GM12878 (cell line): ENCODE measurements at regions not wholly inside any gene's neighbourhood (a gene's known extent, or its start where the extent isn't known, plus 50 kb on each side); places are given as distances from the start of the nearest gene placed in this dataset.

Source experiments
- ATAC-seq: fragments of 200-7000 bp; cut with Tn5 transposase; 3 replicates; pipeline ENCODE4 v1.9.1; 2020; ENCODE audit warnings: mild to moderate bottlenecking, moderate library complexity
- BruUV-seq: library from RNA; stranded (reverse); fragments of 400-500 nt; replicated peaks from 2 replicates; lab custom pipeline; 2021; lab: Mats Ljungman, UMichigan
- CTCF ChIA-PET: fragments of 300-600 bp; sonication (Branson Sonifier 250); formaldehyde crosslinking; extraction: SDS; loops from one replicate; lab custom pipeline; 2021; ENCODE audit warnings: inconsistent platforms; lab: Yijun Ruan, JAX
- POLR2A ChIA-PET: fragments of 350-600 bp; formaldehyde crosslinking; extraction: SDS; loops from one replicate; lab custom pipeline; 2021; ENCODE audit warnings: inconsistent platforms; lab: Charles Lee
- RAD21 ChIA-PET: fragments of 300-600 bp; sonication (Branson Sonifier 250); formaldehyde crosslinking; loops from one replicate; lab custom pipeline; 2023; ENCODE audit warnings: antibody characterized with exemption; ENCODE audit not compliant: unreplicated experiment; lab: Charles Lee
- SMC1A ChIA-PET: fragments of 300-600 bp; sonication (Branson Sonifier 250); formaldehyde crosslinking; loops from one replicate; lab custom pipeline; 2023; ENCODE audit not compliant: unreplicated experiment, uncharacterized antibody; lab: Charles Lee
- DNase-seq: peaks from one replicate; pipeline ENCODE4 v3.0.0-alpha.2; 2011; ENCODE audit warnings: low read depth, low spot score
- FAIRE-seq: peaks from 3 replicates; lab custom pipeline; 2011; peaks lifted over from hg19 to GRCh38; lab: Jason Lieb, UNC
- H2AFZ ChIP-seq: 2 replicates; pipeline ENCODE4 v1.6.0; 2011; ENCODE audit warnings: low read depth, low read length, control low read depth; ENCODE audit not compliant: control insufficient read depth
- H3K27ac ChIP-seq: 2 replicates; pipeline ENCODE4 v1.5.1; 2011; ENCODE audit warnings: control low read depth; ENCODE audit not compliant: control insufficient read depth, insufficient read depth
- H3K27me3 ChIP-seq, 2 experiments: replicated peaks in 1 of 2; 2 replicates each; pipeline versions ENCODE4 v1.6.0 to v1.6.1; 2011; ENCODE audit warnings: low read length in 1 of 2; ENCODE audit not compliant: control insufficient read depth in 2 of 2, insufficient read depth in 2 of 2
- H3K36me3 ChIP-seq, 2 experiments: 2 replicates each; pipeline ENCODE4 v1.5.1; 2011; ENCODE audit warnings: low read length in 1 of 2; ENCODE audit not compliant: control insufficient read depth in 2 of 2, insufficient read depth in 2 of 2
- H3K4me1 ChIP-seq: 2 replicates; pipeline ENCODE4 v1.6.1; 2011; ENCODE audit warnings: mild to moderate bottlenecking, low read length, moderate library complexity, mixed read lengths; ENCODE audit not compliant: control insufficient read depth, insufficient read depth
- H3K4me2 ChIP-seq: 2 replicates; pipeline ENCODE4 v1.6.0; 2011; ENCODE audit warnings: control low read depth; ENCODE audit not compliant: control insufficient read depth, insufficient read depth
- H3K4me3 ChIP-seq: fragments of 200-600 bp; sonication (generic); 2 replicates; pipeline ENCODE4 v1.5.1; 2016
- H3K79me2 ChIP-seq: 2 replicates; pipeline ENCODE4 v1.6.0; 2011; ENCODE audit warnings: low read length; ENCODE audit not compliant: control insufficient read depth, insufficient read depth
- H3K9ac ChIP-seq: 2 replicates; pipeline ENCODE4 v1.8.0; 2011; ENCODE audit warnings: low read length, control low read depth, mixed read lengths; ENCODE audit not compliant: control insufficient read depth, insufficient read depth
- H3K9me3 ChIP-seq: replicated peaks from 3 replicates; pipeline ENCODE4 v1.5.1; 2011; ENCODE audit warnings: mild to moderate bottlenecking, low read length; ENCODE audit not compliant: control insufficient read depth, insufficient read depth
- H4K20me1 ChIP-seq: 2 replicates; pipeline ENCODE4 v1.6.0; 2011; ENCODE audit not compliant: control insufficient read depth, insufficient read depth
- BACH1 ChIP-seq: fragments of 450-650 bp; IDR thresholded peaks from 2 replicates; pipeline ENCODE4 v1.6.1; 2017; ENCODE audit warnings: mild to moderate bottlenecking, borderline replicate concordance
- EED ChIP-seq: sonication (generic); IDR thresholded peaks from 2 replicates; pipeline ENCODE4 v1.6.1; 2016; ENCODE audit warnings: antibody characterized with exemption, low read depth
- HSF1 ChIP-seq: fragments of 150-350 bp; IDR thresholded peaks from 2 replicates; pipeline ENCODE4 v1.6.1; 2014; ENCODE audit warnings: mild to moderate bottlenecking, low read depth, low read length
- IRF3 ChIP-seq: fragments of 450-650 bp; IDR thresholded peaks from 2 replicates; pipeline ENCODE4 v1.6.1; 2014; ENCODE audit warnings: mild to moderate bottlenecking
- NR2C2 ChIP-seq: IDR thresholded peaks from 2 replicates; pipeline ENCODE4 v1.6.1; 2011; ENCODE audit warnings: borderline replicate concordance, low read depth; ENCODE audit not compliant: control insufficient read depth, insufficient read length
- RELA ChIP-seq: fragments of 450-650 bp; IDR thresholded peaks from 2 replicates; pipeline ENCODE4 v1.8.0; 2014; ENCODE audit warnings: borderline replicate concordance; ENCODE audit not compliant: partially characterized antibody
- SIX5 ChIP-seq: IDR thresholded peaks from 2 replicates; pipeline ENCODE4 v1.6.1; 2011; ENCODE audit warnings: mild to moderate bottlenecking, low read depth, low read length, moderate library complexity; ENCODE audit not compliant: severe bottlenecking
- SREBF1 ChIP-seq: IDR thresholded peaks from 2 replicates; pipeline ENCODE4 v1.6.1; 2012; ENCODE audit warnings: mild to moderate bottlenecking, low read length
- TAF1 ChIP-seq: IDR thresholded peaks from 2 replicates; pipeline ENCODE4 v1.6.1; 2011; ENCODE audit warnings: mild to moderate bottlenecking, low read depth, low read length, borderline replicate concordance
- TCF12 ChIP-seq: IDR thresholded peaks from 2 replicates; pipeline ENCODE4 v1.6.1; 2011; ENCODE audit warnings: low read depth, mild to moderate bottlenecking, low read length
- ZBTB4 ChIP-seq: fragments of 450-650 bp; formaldehyde crosslinking; IDR thresholded peaks from 2 replicates; pipeline ENCODE4 v1.4.0; 2022; ENCODE audit warnings: mild to moderate bottlenecking, moderate library complexity
- WGBS: methylation state at CpG from one replicate; pipeline ENCODE4 v1.1.6; 2016; ENCODE audit warnings: low lambda C conversion rate; ENCODE audit not compliant: insufficient replicate concordance, insufficient coverage; ENCODE audit errors: missing lambda C conversion rate; 5-methylcytosine and 5-hydroxymethylcytosine counted together
- in situ Hi-C: fragments of 300-500 bp; cut with MboI; formaldehyde crosslinking; loops from 9 replicates; pipeline ENCODE4 v1.14.3; 2018; ENCODE audit warnings: mixed read lengths
- intact Hi-C: fragments of 100-400 bp; cut with micrococcal nuclease; formaldehyde crosslinking; loops from one replicate; pipeline ENCODE4 v1.14.2; 2022; ENCODE audit not compliant: unreplicated experiment

- H3K27me3 ChIP-seq: no peaks in the 10 kb centered on the region
- H3K9me3 ChIP-seq: no peaks in the 10 kb centered on the region
- no peak overlapping the region for H3K27ac ChIP-seq
- BruUV-seq: no TSS peak
- DNase-seq (no peak), ATAC-seq (no peak), FAIRE-seq (no peak)
- H3K36me3 ChIP-seq: no peaks in the 10 kb centered on the region
- SMC1A ChIA-PET: no interaction called here
- TF ChIP-seq SIX5 (no peak), SREBF1 (no peak), IRF3 (no peak)
- in situ Hi-C loops: no loop called here
- CTCF ChIA-PET: interaction anchor here (0.6 kb wide), 1 partner anchor 71 kb away, joined by 3 read pairs; no protein-coding TSS in a partner anchor
- intact Hi-C loops: no loop called here
- no peak overlapping the region for H3K4me3 ChIP-seq
- H3K79me2 ChIP-seq: no peaks in the 10 kb centered on the region
- 56% methylated on average over 7 of the region's 7 CpGs for WGBS
- RAD21 ChIA-PET: no interaction called here
- no peaks in the 10 kb centered on the region for H4K20me1 ChIP-seq
- POLR2A ChIA-PET: no interaction called here
- H3K4me1 ChIP-seq: no peaks in the 10 kb centered on the region
- no peak overlapping the region for H3K4me2 ChIP-seq
- no peak overlapping the region for H3K9ac ChIP-seq
- H2AFZ ChIP-seq: no peak overlapping the region
These were observed 69.1 kb upstream of the AKIP1 start for GRCh38 chr11:8841899-8842298.

- Histone ChIP-seq H2AFZ (no peak overlapping the region), H3K4me1 (no peaks in the 10 kb centered on the region), H4K20me1 (no peaks in the 10 kb centered on the region), H3K9me3 (no peaks in the 10 kb centered on the region), H3K36me3 (no peaks in the 10 kb centered on the region), H3K27ac (no peak overlapping the region), H3K4me3 (no peak overlapping the region), H3K27me3 (no peaks in the 10 kb centered on the region), H3K4me2 (no peak overlapping the region), H3K9ac (no peak overlapping the region), H3K79me2 (no peaks in the 10 kb centered on the region)
- ATAC-seq: no peak
- RAD21 ChIA-PET: no interaction called here
- in situ Hi-C loops: no loop called here
- CTCF ChIA-PET: no interaction called here
- BruUV-seq: no TSS peak
- SMC1A ChIA-PET: no interaction called here
- POLR2A ChIA-PET: interaction anchor here (0.6 kb wide), 1 partner anchor 563 kb away, joined by 3 read pairs; no protein-coding TSS in a partner anchor
- 12% methylated on average over 2 of the region's 2 CpGs for WGBS
- FAIRE-seq: no peak
- intact Hi-C loops: no loop called here
- no peak for DNase-seq
- TF ChIP-seq EED (no peak), HSF1 (no peak), RELA (no peak), BACH1 (no peak), TAF1 (no peak), ZBTB4 (CRISPR knock-in tag) (no peak), NR2C2 (no peak), TCF12 (no peak)
These were observed 52.2 kb upstream of the AKIP1 start for GRCh38 chr11:8858808-8859207.
